HCT116 (cell line): ENCODE measurements at regions not wholly inside any gene's neighbourhood (a gene's known extent, or its start where the extent isn't known, plus 50 kb on each side); places are given as distances from the start of the nearest gene placed in this dataset.

Source experiments
- ATAC-seq: fragments of 200-7000 bp; cut with Tn5 transposase; 2 replicates; pipeline ENCODE4 v1.9.1; 2020; ENCODE audit warnings: mild to moderate bottlenecking, moderate library complexity
- BruUV-seq: library from RNA; stranded (reverse); fragments of 400-500 nt; replicated peaks from 2 replicates; lab custom pipeline; 2021; lab: Mats Ljungman, UMichigan
- CTCF ChIA-PET: fragments of 300-600 bp; sonication (Branson Sonifier 250); formaldehyde crosslinking; loops from one replicate; lab custom pipeline; 2021; ENCODE audit warnings: antibody characterized with exemption; lab: Charles Lee
- POLR2A ChIA-PET: fragments of 300-600, 350-600 bp; sonication (Branson Sonifier 250); formaldehyde crosslinking; loops from one replicate; lab custom pipeline; 2021; ENCODE audit warnings: antibody characterized with exemption; lab: Charles Lee
- RAD21 ChIA-PET, 2 experiments: fragments of 300-600 bp; sonication (Branson Sonifier 250); formaldehyde crosslinking; loops; one replicate each; lab custom pipeline; 2023; ENCODE audit warnings: low total read pairs in 2 of 2; ENCODE audit not compliant: uncharacterized antibody in 2 of 2, unreplicated experiment in 2 of 2, low non-redundant PET in 1 of 2; lab: Charles Lee
- DNase-seq: peaks from one replicate; pipeline ENCODE4 v3.0.0-alpha.2; 2010; ENCODE audit warnings: low read depth, low spot score
- H2AFZ ChIP-seq: fragments of 200-600 bp; shearing (Covaris generic), sonication (generic); 2 replicates; pipeline ENCODE4 v1.6.1; 2017; ENCODE audit warnings: low read depth, mixed run types, mixed read lengths, antibody characterized with exemption, low read length; ENCODE audit not compliant: poor library complexity, severe bottlenecking
- H3K27ac ChIP-seq: 2 replicates; pipeline ENCODE4 v1.5.1; 2012; ENCODE audit warnings: low read depth, low read length
- H3K27me3 ChIP-seq: fragments of 200-600 bp; sonication (generic); 2 replicates; pipeline ENCODE4 v1.6.1; 2016; ENCODE audit warnings: mixed run types, low read length, mixed read lengths; ENCODE audit not compliant: insufficient read depth
- H3K36me3 ChIP-seq, 2 experiments: fragments of 200-500 bp in 1 of 2; fragments of 200-600 bp in 1 of 2; sonication (Bioruptor generic) in 1 of 2; sonication (generic) in 1 of 2; 2 replicates each; pipeline versions ENCODE4 v1.5.1 to v1.6.1; 2014 to 2016; ENCODE audit warnings: low read length in 2 of 2, inconsistent platforms in 1 of 2, mixed read lengths in 1 of 2, mixed run types in 1 of 2; ENCODE audit not compliant: insufficient read depth in 2 of 2, control insufficient read depth in 1 of 2
- H3K4me1 ChIP-seq, 2 experiments: fragments of 200-600 bp in 1 of 2; sonication (generic) in 1 of 2; 2 replicates each; pipeline versions ENCODE4 v1.5.1 to v1.6.1; 2012 to 2017; ENCODE audit warnings: low read length in 2 of 2, inconsistent platforms in 1 of 2, mild to moderate bottlenecking in 1 of 2, mixed read lengths in 1 of 2, mixed run types in 1 of 2, moderate library complexity in 1 of 2; ENCODE audit not compliant: insufficient read depth in 2 of 2, control insufficient read depth in 1 of 2
- H3K4me2 ChIP-seq: fragments of 200-600 bp; sonication (generic); 2 replicates; pipeline ENCODE4 v1.6.1; 2017; ENCODE audit warnings: mixed run types, low read length, mixed read lengths
- H3K4me3 ChIP-seq, 2 experiments: fragments of 200-600 bp in 1 of 2; sonication (generic) in 1 of 2; replicated peaks in 1 of 2; 2 replicates each; pipeline ENCODE4 v1.5.1; 2011 to 2016; ENCODE audit warnings: low read length in 2 of 2, control low read depth in 1 of 2, low read depth in 1 of 2, mild to moderate bottlenecking in 1 of 2, mixed read lengths in 1 of 2, mixed run types in 1 of 2
- H3K79me2 ChIP-seq: fragments of 200-600 bp; sonication (generic); 2 replicates; pipeline ENCODE4 v1.6.1; 2017; ENCODE audit warnings: mild to moderate bottlenecking, mixed run types, low read length, moderate library complexity, mixed read lengths; ENCODE audit not compliant: insufficient read depth
- H3K9ac ChIP-seq: fragments of 200-600 bp; sonication (generic); 2 replicates; pipeline ENCODE4 v1.6.1; 2016; ENCODE audit warnings: low read length, mixed read lengths
- H3K9me2 ChIP-seq: fragments of 200-600 bp; sonication (generic), shearing (Covaris generic); 2 replicates; pipeline ENCODE4 v1.6.1; 2017; ENCODE audit warnings: mixed run types, mild to moderate bottlenecking, moderate library complexity; ENCODE audit not compliant: insufficient read depth
- H3K9me3 ChIP-seq, 2 experiments: fragments of 200-500 bp in 1 of 2; fragments of 200-600 bp in 1 of 2; sonication (Bioruptor generic) in 1 of 2; sonication (generic) in 1 of 2; 2 replicates each; pipeline ENCODE4 v1.6.1; 2014 to 2017; ENCODE audit warnings: low read length in 2 of 2, mixed read lengths in 2 of 2, inconsistent platforms in 1 of 2, low read depth in 1 of 2, mild to moderate bottlenecking in 1 of 2, mixed run types in 1 of 2, moderate library complexity in 1 of 2; ENCODE audit not compliant: control insufficient read depth in 1 of 2, insufficient read depth in 1 of 2
- H4K20me1 ChIP-seq: fragments of 200-600 bp; sonication (generic), shearing (Covaris generic); 2 replicates; pipeline ENCODE4 v1.6.1; 2017; ENCODE audit warnings: mixed run types, mild to moderate bottlenecking, moderate library complexity; ENCODE audit not compliant: insufficient read depth
- ELF1 ChIP-seq: IDR thresholded peaks from 2 replicates; pipeline ENCODE4 v1.6.1; 2012; ENCODE audit warnings: low read depth, borderline replicate concordance
- FOSL1 ChIP-seq: IDR thresholded peaks from 2 replicates; pipeline ENCODE4 v1.6.1; 2012; ENCODE audit warnings: low read depth
- SIN3A ChIP-seq: IDR thresholded peaks from 2 replicates; pipeline ENCODE4 v1.6.1; 2012; ENCODE audit warnings: low read depth
- ZBTB33 ChIP-seq: IDR thresholded peaks from 2 replicates; pipeline ENCODE4 v1.6.1; 2011; ENCODE audit warnings: mild to moderate bottlenecking, low read length, moderate library complexity; ENCODE audit not compliant: insufficient replicate concordance; ENCODE audit errors: extremely low read depth
- intact Hi-C: fragments of 100-400 bp; cut with micrococcal nuclease; formaldehyde crosslinking; loops from 2 replicates; pipeline ENCODE4 v1.10.0; 2022

GRCh38 chr13:71300602-71301001 is 566.4 kb downstream of the DACH1 start (continued):
- TF ChIP-seq ZBTB33 (no peak), SIN3A (no peak)

- no peak overlapping the region for H3K4me3 ChIP-seq
- no peaks in the 10 kb centered on the region for H3K4me1 ChIP-seq
- ChIA-PET RAD21 (interaction anchor here in 1 of 2 experiments (0.6 kb wide), 1 partner anchor 269 kb away, joined by 5 read pairs; no protein-coding TSS in a partner anchor), POLR2A (no interaction called here), CTCF (no interaction called here)
- DNase-seq (no peak), ATAC-seq (no peak)
- no peaks in the 10 kb centered on the region for H4K20me1 ChIP-seq
- H3K9me3 ChIP-seq = 0 out of 4 replicates have a peak, but pooled peaks cover 0 to 4% of the 10 kb centered on the region in 2 experiments
- no peak overlapping the region for H3K27ac ChIP-seq
- no peak overlapping the region for H2AFZ ChIP-seq
- no peaks in the 10 kb centered on the region for H3K79me2 ChIP-seq
- no peak overlapping the region for H3K9ac ChIP-seq
- TF ChIP-seq FOSL1 = no peak
- TF ChIP-seq ELF1 = no peak
- no peaks in the 10 kb centered on the region for H3K9me2 ChIP-seq
- BruUV-seq = no TSS peak
- H3K27me3 ChIP-seq = no peaks in the 10 kb centered on the region
- intact Hi-C loops = no loop called here
- no peaks in the 10 kb centered on the region for H3K36me3 ChIP-seq
- H3K4me2 ChIP-seq = no peak overlapping the region
Measured at GRCh38 chr13:71291842-71292146, 575.2 kb downstream of the DACH1 start.
